ENCODE measurements at regions not wholly inside any gene's neighbourhood (a gene's known extent, or its start where the extent isn't known, plus 50 kb on each side); places are given as distances from the start of the nearest gene placed in this dataset.

- Histone ChIP-seq H3K4me3 (ENCODE audit: low read length in 2 of 2) (no peak overlapping the region), H3K36me3 (ENCODE audit: control insufficient read depth in 2 of 2, insufficient read depth in 2 of 2, low read length in 2 of 2) (no peaks in the 10 kb centered on the region), H3K4me1 (ENCODE audit: control insufficient read depth in 2 of 2, insufficient read depth in 2 of 2, low read length in 2 of 2) (no peaks in the 10 kb centered on the region), H3K9ac (ENCODE audit: low read depth in 1 of 2, low read length in 2 of 2) (no peak overlapping the region), H3K9me3 (ENCODE audit: control insufficient read depth in 2 of 2, low read length in 2 of 2) (no peaks in the 10 kb centered on the region), H3K27ac (ENCODE audit: low read depth in 2 of 2, low read length in 2 of 2) (no peak overlapping the region), H3K27me3 (ENCODE audit: control insufficient read depth in 2 of 2, insufficient read depth in 2 of 2, low read length in 2 of 2) (peaks cover 0 to 3% of the 10 kb centered on the region in 2 donors)
Observed at GRCh38 chr2:63658176-63658968, 69.6 kb downstream of the MDH1 start.

DNA sequence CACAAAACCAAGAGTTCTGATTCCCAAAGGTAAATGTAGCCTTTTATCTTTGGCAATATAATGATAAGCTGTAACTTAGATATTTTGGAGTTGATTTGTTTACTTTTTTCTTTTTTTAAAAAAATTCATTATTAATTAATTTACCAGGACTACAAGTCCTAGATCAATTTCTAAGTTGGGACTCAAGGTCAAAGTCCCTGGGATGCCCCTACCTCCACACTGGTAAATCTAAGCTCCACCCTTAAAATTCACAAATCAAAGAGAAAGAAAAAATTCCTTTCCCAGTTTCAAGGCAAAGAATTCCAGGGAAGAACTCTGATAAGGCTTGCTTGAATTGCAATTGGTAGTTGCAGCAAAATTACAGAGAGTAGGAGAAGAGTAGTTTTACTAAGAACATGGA lies 71.3 kb downstream of the MDH1 start:
- Histone ChIP-seq H3K27me3 (ENCODE audit: control insufficient read depth in 2 of 2, insufficient read depth in 2 of 2, low read length in 2 of 2) (peaks cover 0 to 3% of the 10 kb centered on the region in 2 donors), H3K27ac (ENCODE audit: low read depth in 2 of 2, low read length in 2 of 2) (no peak overlapping the region), H3K9me3 (ENCODE audit: control insufficient read depth in 2 of 2, low read length in 2 of 2) (no peaks in the 10 kb centered on the region), H3K4me3 (ENCODE audit: low read length in 2 of 2) (no peak overlapping the region), H3K9ac (ENCODE audit: low read depth in 1 of 2, low read length in 2 of 2) (no peak overlapping the region), H3K36me3 (ENCODE audit: control insufficient read depth in 2 of 2, insufficient read depth in 2 of 2, low read length in 2 of 2) (no peaks in the 10 kb centered on the region), H3K4me1 (ENCODE audit: control insufficient read depth in 2 of 2, insufficient read depth in 2 of 2, low read length in 2 of 2) (no peaks in the 10 kb centered on the region)

DNA sequence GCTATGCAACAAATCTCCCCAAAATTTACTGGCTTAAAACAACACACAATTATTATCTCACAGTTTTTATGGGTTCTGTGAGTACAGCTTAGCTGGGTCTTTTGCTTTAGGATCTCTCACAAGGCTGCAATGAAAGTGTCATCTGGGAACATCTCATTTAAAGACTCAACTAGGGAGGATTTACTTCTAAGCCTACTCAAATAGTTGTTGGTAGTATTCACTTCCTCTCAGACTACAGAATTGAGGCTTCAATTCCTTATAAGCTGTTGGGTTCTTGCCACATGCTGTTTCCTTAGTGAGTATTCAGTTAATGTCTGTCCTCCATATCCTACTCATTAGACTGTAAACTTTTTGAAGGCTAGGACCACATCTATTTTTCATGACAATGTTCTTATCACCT lies 72.3 kb downstream of the MDH1 start:
- no peaks in the 10 kb centered on the region for H3K9me3 ChIP-seq (ENCODE audit: control insufficient read depth in 2 of 2, low read length in 2 of 2)
- H3K9ac ChIP-seq (ENCODE audit: low read depth in 1 of 2, low read length in 2 of 2): no peak overlapping the region
- no peak overlapping the region for H3K4me3 ChIP-seq (ENCODE audit: low read length in 2 of 2)
- no peaks in the 10 kb centered on the region for H3K4me1 ChIP-seq (ENCODE audit: control insufficient read depth in 2 of 2, insufficient read depth in 2 of 2, low read length in 2 of 2)
- no peaks in the 10 kb centered on the region for H3K36me3 ChIP-seq (ENCODE audit: control insufficient read depth in 2 of 2, insufficient read depth in 2 of 2, low read length in 2 of 2)
- H3K27me3 ChIP-seq (ENCODE audit: control insufficient read depth in 2 of 2, insufficient read depth in 2 of 2, low read length in 2 of 2): peaks cover 0 to 3% of the 10 kb centered on the region in 2 donors
- H3K27ac ChIP-seq (ENCODE audit: low read depth in 2 of 2, low read length in 2 of 2): no peak overlapping the region

- Histone ChIP-seq H3K36me3 (ENCODE audit: control insufficient read depth in 2 of 2, insufficient read depth in 2 of 2, low read length in 2 of 2) (no peaks in the 10 kb centered on the region), H3K9me3 (ENCODE audit: control insufficient read depth in 2 of 2, low read length in 2 of 2) (no peaks in the 10 kb centered on the region), H3K4me3 (ENCODE audit: low read length in 2 of 2) (no peak overlapping the region), H3K27me3 (ENCODE audit: control insufficient read depth in 2 of 2, insufficient read depth in 2 of 2, low read length in 2 of 2) (peaks cover 0 to 3% of the 10 kb centered on the region in 2 donors), H3K4me1 (ENCODE audit: control insufficient read depth in 2 of 2, insufficient read depth in 2 of 2, low read length in 2 of 2) (no peaks in the 10 kb centered on the region), H3K27ac (ENCODE audit: low read depth in 2 of 2, low read length in 2 of 2) (no peak overlapping the region), H3K9ac (ENCODE audit: low read depth in 1 of 2, low read length in 2 of 2) (no peak overlapping the region)
Observed at GRCh38 chr2:63662028-63662804, 73.5 kb downstream of the MDH1 start.

DNA sequence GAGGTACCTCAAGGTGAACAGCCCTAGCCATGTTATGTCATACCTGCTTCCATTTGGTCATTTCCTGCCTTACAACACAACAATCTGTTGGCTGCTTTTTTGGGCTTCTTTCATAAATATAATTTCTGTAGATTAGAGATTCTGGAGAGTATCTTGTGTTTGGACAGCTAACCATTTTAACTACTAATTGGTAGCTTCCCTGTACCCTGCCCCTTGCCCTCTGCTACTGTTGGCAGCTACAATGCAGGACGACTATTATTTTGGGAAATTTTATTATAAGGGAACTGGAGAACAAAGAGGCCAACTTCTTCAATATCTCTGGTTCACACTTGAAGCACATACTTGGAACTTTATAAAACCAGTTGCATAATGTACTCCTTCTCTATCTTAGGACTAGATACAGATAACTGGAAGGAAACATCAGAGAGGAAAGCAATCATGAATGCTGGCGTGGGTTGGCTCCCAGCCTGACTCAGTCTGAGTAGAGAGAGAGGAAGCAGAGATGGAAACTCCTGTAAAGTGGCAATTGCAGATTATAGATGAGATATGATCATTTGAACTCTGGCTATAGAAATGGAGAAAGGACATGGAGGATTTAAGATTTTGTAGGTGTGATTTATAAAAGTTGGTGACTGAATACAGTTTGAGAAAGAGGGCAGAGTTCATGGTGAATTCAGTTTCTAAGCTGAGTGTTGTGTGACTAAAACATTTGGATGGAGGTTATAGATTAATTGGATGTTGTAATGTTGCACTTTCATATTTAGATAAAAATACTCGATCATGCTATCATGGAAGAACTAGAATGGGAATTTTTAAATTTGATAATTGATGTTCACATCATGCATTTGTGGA lies 74.5 kb downstream of the MDH1 start:
- Histone ChIP-seq H3K27ac (ENCODE audit: low read depth in 2 of 2, low read length in 2 of 2) (no peak overlapping the region), H3K36me3 (ENCODE audit: control insufficient read depth in 2 of 2, insufficient read depth in 2 of 2, low read length in 2 of 2) (no peaks in the 10 kb centered on the region), H3K4me1 (ENCODE audit: control insufficient read depth in 2 of 2, insufficient read depth in 2 of 2, low read length in 2 of 2) (no peaks in the 10 kb centered on the region), H3K27me3 (ENCODE audit: control insufficient read depth in 2 of 2, insufficient read depth in 2 of 2, low read length in 2 of 2) (peaks cover 0 to 3% of the 10 kb centered on the region in 2 donors), H3K9me3 (ENCODE audit: control insufficient read depth in 2 of 2, low read length in 2 of 2) (no peaks in the 10 kb centered on the region), H3K9ac (ENCODE audit: low read depth in 1 of 2, low read length in 2 of 2) (no peak overlapping the region), H3K4me3 (ENCODE audit: low read length in 2 of 2) (no peak overlapping the region)

GRCh38 chr2:63665091-63665490 lies 76.3 kb downstream of the MDH1 start:
- H3K36me3 ChIP-seq (ENCODE audit: control insufficient read depth in 2 of 2, insufficient read depth in 2 of 2, low read length in 2 of 2): no peaks in the 10 kb centered on the region
- H3K4me3 ChIP-seq (ENCODE audit: low read length in 2 of 2): no peak overlapping the region
- H3K4me1 ChIP-seq (ENCODE audit: control insufficient read depth in 2 of 2, insufficient read depth in 2 of 2, low read length in 2 of 2): no peaks in the 10 kb centered on the region
- H3K9me3 ChIP-seq (ENCODE audit: control insufficient read depth in 2 of 2, low read length in 2 of 2): no peaks in the 10 kb centered on the region
- no peak overlapping the region for H3K9ac ChIP-seq (ENCODE audit: low read depth in 1 of 2, low read length in 2 of 2)
- H3K27me3 ChIP-seq (ENCODE audit: control insufficient read depth in 2 of 2, insufficient read depth in 2 of 2, low read length in 2 of 2): peaks cover 0 to 3% of the 10 kb centered on the region in 2 donors
- no peak overlapping the region for H3K27ac ChIP-seq (ENCODE audit: low read depth in 2 of 2, low read length in 2 of 2)

DNA sequence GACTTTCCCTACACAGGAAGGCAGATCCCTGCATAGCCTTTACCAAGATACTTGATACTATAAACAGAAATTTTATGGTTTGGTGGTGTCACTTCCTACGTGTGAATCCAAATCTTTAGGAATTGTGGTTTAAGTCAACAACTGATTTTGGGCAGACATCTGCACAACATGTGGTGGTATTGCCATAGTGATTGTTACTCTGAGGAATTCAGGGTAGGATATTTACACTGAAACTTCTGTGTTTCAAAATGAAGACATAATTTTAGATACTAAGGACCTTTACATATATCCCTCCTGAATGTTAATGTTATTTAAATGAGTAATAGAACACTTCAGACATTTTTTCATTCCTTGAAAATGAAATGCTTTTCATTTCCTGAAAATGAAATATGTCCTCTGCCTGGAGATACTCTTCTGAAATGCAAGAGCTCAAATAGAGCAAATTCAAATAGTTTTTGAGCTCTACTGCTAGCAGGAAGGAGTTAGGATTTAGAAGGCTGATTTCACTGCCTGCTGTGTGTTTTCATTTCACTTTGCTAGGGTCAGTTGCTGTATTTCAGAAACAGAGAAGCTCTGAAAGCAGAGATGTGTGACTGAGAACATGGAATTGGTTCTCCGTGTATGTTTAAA lies 77.2 kb downstream of the MDH1 start:
- Histone ChIP-seq H3K4me3 (ENCODE audit: low read length in 2 of 2) (no peak overlapping the region), H3K36me3 (ENCODE audit: control insufficient read depth in 2 of 2, insufficient read depth in 2 of 2, low read length in 2 of 2) (no peaks in the 10 kb centered on the region), H3K27me3 (ENCODE audit: control insufficient read depth in 2 of 2, insufficient read depth in 2 of 2, low read length in 2 of 2) (peaks cover 0 to 3% of the 10 kb centered on the region in 2 donors), H3K27ac (ENCODE audit: low read depth in 2 of 2, low read length in 2 of 2) (no peak overlapping the region), H3K4me1 (ENCODE audit: control insufficient read depth in 2 of 2, insufficient read depth in 2 of 2, low read length in 2 of 2) (no peaks in the 10 kb centered on the region), H3K9me3 (ENCODE audit: control insufficient read depth in 2 of 2, low read length in 2 of 2) (no peaks in the 10 kb centered on the region), H3K9ac (ENCODE audit: low read depth in 1 of 2, low read length in 2 of 2) (no peak overlapping the region)

- H3K36me3 ChIP-seq (ENCODE audit: control insufficient read depth in 2 of 2, insufficient read depth in 2 of 2, low read length in 2 of 2): no peaks in the 10 kb centered on the region
- H3K27ac ChIP-seq (ENCODE audit: low read depth in 2 of 2, low read length in 2 of 2): no peak overlapping the region
- H3K9ac ChIP-seq (ENCODE audit: low read depth in 1 of 2, low read length in 2 of 2): no peak overlapping the region
- no peaks in the 10 kb centered on the region for H3K4me1 ChIP-seq (ENCODE audit: control insufficient read depth in 2 of 2, insufficient read depth in 2 of 2, low read length in 2 of 2)
- no peak overlapping the region for H3K4me3 ChIP-seq (ENCODE audit: low read length in 2 of 2)
- H3K9me3 ChIP-seq (ENCODE audit: control insufficient read depth in 2 of 2, low read length in 2 of 2): no peaks in the 10 kb centered on the region
- H3K27me3 ChIP-seq (ENCODE audit: control insufficient read depth in 2 of 2, insufficient read depth in 2 of 2, low read length in 2 of 2): peaks cover 0 to 3% of the 10 kb centered on the region in 2 donors
Observed at GRCh38 chr2:63667132-63667700, 78.5 kb downstream of the MDH1 start.

DNA sequence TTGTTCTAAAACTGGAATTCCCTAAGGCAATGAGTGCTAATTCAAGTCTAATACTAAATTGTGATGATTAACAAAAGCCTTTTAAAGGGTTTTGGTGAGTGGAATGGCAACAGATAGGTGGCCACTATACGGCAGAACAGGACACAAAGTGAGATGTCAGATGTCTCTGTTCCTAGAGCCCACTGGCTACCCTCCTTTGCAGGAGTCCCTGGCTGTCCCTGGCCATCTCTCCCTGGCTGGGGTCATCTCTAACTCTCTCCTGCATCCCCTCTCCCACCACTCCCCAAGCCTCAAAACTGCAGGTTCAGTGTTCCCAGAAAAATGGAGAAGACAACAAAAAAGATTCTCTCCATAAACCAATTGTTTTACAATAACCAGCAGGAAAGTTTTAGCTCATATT lies 79.2 kb downstream of the MDH1 start:
- Histone ChIP-seq H3K9ac (ENCODE audit: low read depth in 1 of 2, low read length in 2 of 2) (no peak overlapping the region), H3K36me3 (ENCODE audit: control insufficient read depth in 2 of 2, insufficient read depth in 2 of 2, low read length in 2 of 2) (no peaks in the 10 kb centered on the region), H3K27me3 (ENCODE audit: control insufficient read depth in 2 of 2, insufficient read depth in 2 of 2, low read length in 2 of 2) (peaks cover 0 to 2% of the 10 kb centered on the region in 2 donors), H3K4me1 (ENCODE audit: control insufficient read depth in 2 of 2, insufficient read depth in 2 of 2, low read length in 2 of 2) (no peaks in the 10 kb centered on the region), H3K9me3 (ENCODE audit: control insufficient read depth in 2 of 2, low read length in 2 of 2) (no peaks in the 10 kb centered on the region), H3K4me3 (ENCODE audit: low read length in 2 of 2) (no peak overlapping the region), H3K27ac (ENCODE audit: low read depth in 2 of 2, low read length in 2 of 2) (no peak overlapping the region)
